ENCODE measurements at regions not wholly inside any gene's neighbourhood (a gene's known extent, or its start where the extent isn't known, plus 50 kb on each side); places are given as distances from the start of the nearest gene placed in this dataset.

GRCh38 chr2:6683516-6683915 is 182.2 kb downstream of the CMPK2 start:
- H3K27ac ChIP-seq (ENCODE audit: low read depth in 2 of 2, low read length in 1 of 2): no peak overlapping the region
- TF ChIP-seq RCOR1 (IDR thresholded peaks at IDR 0.05; ENCODE audit: low read length) (no peak), TEAD4 (IDR thresholded peaks at IDR 0.05; ENCODE audit: borderline replicate concordance, insufficient read depth) (no peak), GABPA (IDR thresholded peaks at IDR 0.05; ENCODE audit: low read depth) (no peak), RAD21 (IDR thresholded peaks at IDR 0.05; ENCODE audit: low read length) (no peak), RXRA (IDR thresholded peaks at IDR 0.05; ENCODE audit: borderline replicate concordance, low read depth) (no peak), MXI1 (IDR thresholded peaks at IDR 0.05; ENCODE audit: low read depth, low read length) (no peak), REST (IDR thresholded peaks at IDR 0.05; ENCODE audit: low read depth, low read length) (no peak), NRF1 (IDR thresholded peaks at IDR 0.05; ENCODE audit: low read depth, low read length) (no peak), SMC3 (IDR thresholded peaks at IDR 0.05; ENCODE audit: low read depth, low read length) (no peak), SIN3A (IDR thresholded peaks at IDR 0.05; ENCODE audit: borderline replicate concordance, low read depth, low read length) (no peak), JUND (IDR thresholded peaks at IDR 0.05) (no peak), CTCF (IDR thresholded peaks at IDR 0.05) (no peak)
- TF ChIP-seq, protein P1, sequence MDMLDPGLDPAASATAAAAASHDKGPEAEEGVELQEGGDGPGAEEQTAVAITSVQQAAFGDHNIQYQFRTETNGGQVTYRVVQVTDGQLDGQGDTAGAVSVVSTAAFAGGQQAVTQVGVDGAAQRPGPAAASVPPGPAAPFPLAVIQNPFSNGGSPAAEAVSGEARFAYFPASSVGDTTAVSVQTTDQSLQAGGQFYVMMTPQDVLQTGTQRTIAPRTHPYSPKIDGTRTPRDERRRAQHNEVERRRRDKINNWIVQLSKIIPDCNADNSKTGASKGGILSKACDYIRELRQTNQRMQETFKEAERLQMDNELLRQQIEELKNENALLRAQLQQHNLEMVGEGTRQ (IDR thresholded peaks at IDR 0.05; ENCODE audit: borderline replicate concordance, low read depth, low read length): no peak
- TF ChIP-seq, protein P2, sequence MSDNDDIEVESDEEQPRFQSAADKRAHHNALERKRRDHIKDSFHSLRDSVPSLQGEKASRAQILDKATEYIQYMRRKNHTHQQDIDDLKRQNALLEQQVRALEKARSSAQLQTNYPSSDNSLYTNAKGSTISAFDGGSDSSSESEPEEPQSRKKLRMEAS (IDR thresholded peaks at IDR 0.05; ENCODE audit: low read depth): no peak
- TF ChIP-seq, protein P3, sequence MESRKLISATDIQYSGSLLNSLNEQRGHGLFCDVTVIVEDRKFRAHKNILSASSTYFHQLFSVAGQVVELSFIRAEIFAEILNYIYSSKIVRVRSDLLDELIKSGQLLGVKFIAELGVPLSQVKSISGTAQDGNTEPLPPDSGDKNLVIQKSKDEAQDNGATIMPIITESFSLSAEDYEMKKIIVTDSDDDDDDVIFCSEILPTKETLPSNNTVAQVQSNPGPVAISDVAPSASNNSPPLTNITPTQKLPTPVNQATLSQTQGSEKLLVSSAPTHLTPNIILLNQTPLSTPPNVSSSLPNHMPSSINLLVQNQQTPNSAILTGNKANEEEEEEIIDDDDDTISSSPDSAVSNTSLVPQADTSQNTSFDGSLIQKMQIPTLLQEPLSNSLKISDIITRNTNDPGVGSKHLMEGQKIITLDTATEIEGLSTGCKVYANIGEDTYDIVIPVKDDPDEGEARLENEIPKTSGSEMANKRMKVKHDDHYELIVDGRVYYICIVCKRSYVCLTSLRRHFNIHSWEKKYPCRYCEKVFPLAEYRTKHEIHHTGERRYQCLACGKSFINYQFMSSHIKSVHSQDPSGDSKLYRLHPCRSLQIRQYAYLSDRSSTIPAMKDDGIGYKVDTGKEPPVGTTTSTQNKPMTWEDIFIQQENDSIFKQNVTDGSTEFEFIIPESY (IDR thresholded peaks at IDR 0.05; ENCODE audit: borderline replicate concordance, low read depth): no peak
- TF ChIP-seq, protein P4, sequence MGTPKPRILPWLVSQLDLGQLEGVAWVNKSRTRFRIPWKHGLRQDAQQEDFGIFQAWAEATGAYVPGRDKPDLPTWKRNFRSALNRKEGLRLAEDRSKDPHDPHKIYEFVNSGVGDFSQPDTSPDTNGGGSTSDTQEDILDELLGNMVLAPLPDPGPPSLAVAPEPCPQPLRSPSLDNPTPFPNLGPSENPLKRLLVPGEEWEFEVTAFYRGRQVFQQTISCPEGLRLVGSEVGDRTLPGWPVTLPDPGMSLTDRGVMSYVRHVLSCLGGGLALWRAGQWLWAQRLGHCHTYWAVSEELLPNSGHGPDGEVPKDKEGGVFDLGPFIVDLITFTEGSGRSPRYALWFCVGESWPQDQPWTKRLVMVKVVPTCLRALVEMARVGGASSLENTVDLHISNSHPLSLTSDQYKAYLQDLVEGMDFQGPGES (IDR thresholded peaks at IDR 0.05; ENCODE audit: low read depth, low read length): no peak
- no peak overlapping the region for H3K9ac ChIP-seq
- no peaks in the 10 kb centered on the region for H4K20me1 ChIP-seq (ENCODE audit: insufficient read depth)
- H3F3A ChIP-seq (replicated peaks; ENCODE audit: insufficient read depth): no peaks in the 10 kb centered on the region
- H3K36me3 ChIP-seq (replicated peaks in 1 of 2; ENCODE audit: control insufficient read depth in 1 of 2, insufficient read depth in 2 of 2, low read length in 1 of 2): no peaks in the 10 kb centered on the region
- no peaks in the 10 kb centered on the region for H3K9me2 ChIP-seq
- no peak overlapping the region for H3K4me3 ChIP-seq (ENCODE audit: low read depth in 2 of 2, low read length in 1 of 2)
- WGBS (ENCODE audit: low lambda C conversion rate): 19% methylated on average over 3 of the region's 3 CpGs
- POLR2A ChIA-PET: no interaction called here
- H2AFZ ChIP-seq (ENCODE audit: low read depth): no peak overlapping the region
- H3K27me3 ChIP-seq (ENCODE audit: insufficient read depth): no peaks in the 10 kb centered on the region
- DNase-seq: no peak
- H3K9me3 ChIP-seq: no peaks in the 10 kb centered on the region
- H3K79me2 ChIP-seq (ENCODE audit: insufficient read depth): no peaks in the 10 kb centered on the region
- CTCF ChIA-PET: interaction anchor here (1.0 kb wide), 1 partner anchor 14 kb away, joined by 3 read pairs; no protein-coding TSS in a partner anchor
- peaks cover 0 to 7% of the 10 kb centered on the region in 2 experiments; a peak in 1 of 4 replicates for H3K4me1 ChIP-seq (ENCODE audit: control insufficient read depth in 1 of 2, insufficient read depth in 2 of 2, low read depth in 1 of 2, low read length in 1 of 2)
- no peak overlapping the region for H3K4me2 ChIP-seq

Measured in SK-N-SH (cell line).